A549 (cell line): ENCODE measurements at regions not wholly inside any gene's neighbourhood (a gene's known extent, or its start where the extent isn't known, plus 50 kb on each side); places are given as distances from the start of the nearest gene placed in this dataset.

ENCODE experiments used
- ATOH8 ChIP-seq: fragments of 250-450 bp; sonication (Bioruptor Pico); IDR thresholded peaks from 2 replicates; pipeline ENCODE4 v1.5.0; 2020; ENCODE audit warnings: low read depth, mild to moderate bottlenecking, moderate library complexity
- BCL3 ChIP-seq: fragments of >200 bp; sonication (Bioruptor Twin); formaldehyde crosslinking; IDR thresholded peaks from 3 replicates; pipeline ENCODE4 v1.6.1; 2016
- BHLHE40 ChIP-seq: IDR thresholded peaks from 2 replicates; pipeline ENCODE4 v1.6.1; 2012; ENCODE audit warnings: low read depth, low read length, inconsistent platforms
- CHD2 ChIP-seq: fragments of 150-350 bp; IDR thresholded peaks from 2 replicates; pipeline ENCODE4 v1.6.1; 2014; ENCODE audit warnings: low read length; ENCODE audit not compliant: partially characterized antibody
- CHD4 ChIP-seq: fragments of 200-600 bp; sonication (generic); IDR thresholded peaks from 2 replicates; pipeline ENCODE4 v1.6.1; 2016; ENCODE audit warnings: antibody characterized with exemption, mild to moderate bottlenecking, borderline replicate concordance
- EHF ChIP-seq: fragments of 250-450 bp; sonication (Bioruptor Pico); IDR thresholded peaks from 2 replicates; pipeline ENCODE4 v1.5.0; 2020; ENCODE audit warnings: mild to moderate bottlenecking
- EHMT2 ChIP-seq: fragments of 200-600 bp; sonication (generic); IDR thresholded peaks from 2 replicates; pipeline ENCODE4 v1.6.1; 2016; ENCODE audit warnings: antibody characterized with exemption, low read depth, mild to moderate bottlenecking, moderate library complexity
- ELK1 ChIP-seq: fragments of 150-350 bp; IDR thresholded peaks from 2 replicates; pipeline ENCODE4 v1.6.1; 2014; ENCODE audit warnings: low read depth, mild to moderate bottlenecking, low read length
- EP300 ChIP-seq, 2 experiments: fragments of >200 bp; sonication (Bioruptor Twin); formaldehyde crosslinking; IDR thresholded peaks; 2 replicates in 1 of 2; 3 replicates in 1 of 2; pipeline ENCODE4 v1.6.1; 2016 to 2017
- ESRRA ChIP-seq: fragments of 150-350 bp; IDR thresholded peaks from 2 replicates; pipeline ENCODE4 v1.6.1; 2014; ENCODE audit warnings: mild to moderate bottlenecking, low read length, borderline replicate concordance
- FOSL2 ChIP-seq, 2 experiments: fragments of 450-650 bp in 1 of 2; fragments of >200 bp in 1 of 2; sonication (Bioruptor Twin) in 1 of 2; formaldehyde crosslinking; IDR thresholded peaks; 2 replicates each; pipeline versions ENCODE4 v1.5.0 to v1.6.1; 2016 to 2020; ENCODE audit warnings: mild to moderate bottlenecking in 1 of 2, moderate library complexity in 1 of 2
- HDAC2 ChIP-seq: fragments of 200-600 bp; sonication (generic); IDR thresholded peaks from 2 replicates; pipeline ENCODE4 v1.6.1; 2016
- HES2 ChIP-seq: fragments of >200 bp; sonication (Bioruptor Twin); formaldehyde crosslinking; IDR thresholded peaks from 2 replicates; pipeline ENCODE4 v1.6.1; 2016
- HEYL ChIP-seq: fragments of 250-450 bp; sonication (Bioruptor Pico); IDR thresholded peaks from 2 replicates; pipeline ENCODE4 v1.8.0; 2021; ENCODE audit warnings: mild to moderate bottlenecking, moderate library complexity
- HOXB5 ChIP-seq: fragments of 250-450 bp; sonication (Bioruptor Pico); IDR thresholded peaks from 2 replicates; pipeline ENCODE4 v1.5.0; 2020; ENCODE audit warnings: mild to moderate bottlenecking, moderate library complexity
- JUN ChIP-seq, 2 experiments: fragments of >200 bp; sonication (Bioruptor Twin); formaldehyde crosslinking; IDR thresholded peaks; 2 replicates in 1 of 2; 3 replicates in 1 of 2; pipeline ENCODE4 v1.6.1; 2016 to 2017
- KDM1A ChIP-seq: fragments of 200-600 bp; sonication (generic); IDR thresholded peaks from 2 replicates; pipeline ENCODE4 v1.6.1; 2016; ENCODE audit warnings: low read depth, mild to moderate bottlenecking
- NR3C1 ChIP-seq: fragments of >200 bp; sonication (Bioruptor Twin); formaldehyde crosslinking; IDR thresholded peaks from 3 replicates; pipeline ENCODE4 v1.6.1; 2017
- PHF8 ChIP-seq: fragments of 200-600 bp; sonication (generic); IDR thresholded peaks from 2 replicates; pipeline ENCODE4 v1.6.1; 2016; ENCODE audit warnings: low read depth, mild to moderate bottlenecking, antibody characterized with exemption, moderate library complexity, borderline replicate concordance
- POLR2A ChIP-seq: IDR thresholded peaks from 2 replicates; pipeline ENCODE4 v1.6.1; 2012; ENCODE audit warnings: mild to moderate bottlenecking, low read length
- RAD21 ChIP-seq, 2 experiments: fragments of >200 bp in 1 of 2; sonication (Bioruptor Twin) in 1 of 2; formaldehyde crosslinking in 1 of 2; IDR thresholded peaks in 1 of 2; conservative IDR thresholded peaks in 1 of 2; 2 replicates in 1 of 2; 3 replicates in 1 of 2; pipeline ENCODE4 v1.6.1; 2012 to 2018; ENCODE audit warnings: inconsistent platforms in 1 of 2
- RCOR1 ChIP-seq: fragments of 150-350 bp; IDR thresholded peaks from 2 replicates; pipeline ENCODE4 v1.6.1; 2014; ENCODE audit warnings: antibody characterized with exemption, low read length, low read depth
- REST ChIP-seq: fragments of 200-600 bp; sonication (generic); IDR thresholded peaks from 2 replicates; pipeline ENCODE4 v1.6.1; 2016; ENCODE audit warnings: antibody characterized with exemption, mild to moderate bottlenecking, moderate library complexity
- RNF2 ChIP-seq: fragments of 200-600 bp; sonication (generic); IDR thresholded peaks from 2 replicates; pipeline ENCODE4 v1.6.1; 2016; ENCODE audit warnings: low read depth, mild to moderate bottlenecking, antibody characterized with exemption, moderate library complexity, borderline replicate concordance
- SMC3 ChIP-seq: fragments of >200 bp; sonication (Bioruptor Twin); formaldehyde crosslinking; IDR thresholded peaks from 3 replicates; pipeline ENCODE4 v1.6.1; 2018; ENCODE audit warnings: inconsistent platforms
- TFCP2L1 ChIP-seq: fragments of 250-450 bp; sonication (Bioruptor Pico); IDR thresholded peaks from 2 replicates; pipeline ENCODE4 v1.5.0; 2021; ENCODE audit warnings: mild to moderate bottlenecking
- ZC3H11A ChIP-seq: fragments of 450-650 bp; IDR thresholded peaks from 2 replicates; pipeline ENCODE4 v1.6.1; 2014; ENCODE audit warnings: antibody characterized with exemption, mild to moderate bottlenecking
- ZNF302 ChIP-seq: fragments of 250-450 bp; sonication (Bioruptor Pico); IDR thresholded peaks from 2 replicates; pipeline ENCODE4 v1.9.0; 2021; ENCODE audit warnings: inconsistent platforms, mild to moderate bottlenecking, moderate library complexity

- peak; percentile 97; the same call in 1 of the 2 replicates for TF ChIP-seq HES2
- TF ChIP-seq POLR2A, result no peak
- no peak for TF ChIP-seq ZC3H11A
- TF ChIP-seq KDM1A, result no peak
- TF ChIP-seq RNF2, result no peak
- TF ChIP-seq PHF8, result no peak
- TF ChIP-seq EHF (CRISPR knock-in tag), result no peak
- no peak for TF ChIP-seq EHMT2
- no peak for TF ChIP-seq BHLHE40
- peak; percentile 64; the same call in 1 of the 3 replicates for TF ChIP-seq BCL3
- TF ChIP-seq HOXB5, result peak; percentile 69; the same call in 1 of the 2 replicates
- peak; percentile 69 to 82; a peak in 4 of 5 replicates for TF ChIP-seq EP300 (IDR thresholded peaks at IDR 0.05)
- TF ChIP-seq RCOR1, result no peak
- TF ChIP-seq ATOH8 (CRISPR knock-in tag), result no peak
- TF ChIP-seq SMC3, result peak; percentile 34; the same call in 1 of the 3 replicates
- no peak for TF ChIP-seq REST
- no peak for TF ChIP-seq NR3C1
- TF ChIP-seq JUN (IDR thresholded peaks at IDR 0.05), result peak; percentile 73 to 78; a peak in 4 of 5 replicates
- TF ChIP-seq ESRRA, result no peak
- TF ChIP-seq FOSL2 (IDR thresholded peaks at IDR 0.05), result no peak
- peak; percentile 80 for TF ChIP-seq FOSL2 (CRISPR knock-in tag; IDR thresholded peaks at IDR 0.05)
- no peak for TF ChIP-seq ZNF302 (CRISPR knock-in tag)
- no peak for TF ChIP-seq HDAC2
- no peak for TF ChIP-seq ELK1
- TF ChIP-seq CHD2, result no peak
- no peak for TF ChIP-seq HEYL (CRISPR knock-in tag)
- TF ChIP-seq CHD4, result no peak
- TF ChIP-seq TFCP2L1, result no peak
- peak in 1 of 2 experiments; percentile 34; a peak in 2 of 5 replicates for TF ChIP-seq RAD21 (conservative IDR thresholded peaks at IDR 0.05 in 1 of 2, IDR thresholded peaks at IDR 0.05 in 1 of 2)
Measured at GRCh38 chr5:143554918-143555477, 151.5 kb upstream of the NR3C1 start (continued).
